ENCODE measurements at regions not wholly inside any gene's neighbourhood (a gene's known extent, or its start where the extent isn't known, plus 50 kb on each side); places are given as distances from the start of the nearest gene placed in this dataset.

- Histone ChIP-seq H3K36me3 (no peaks in the 10 kb centered on the region), H3K4me1 (peaks cover 0 to 4% (median 0%) of the 10 kb centered on the region in 4 donors), H3K27me3 (no peaks in the 10 kb centered on the region), H3K9me3 (no peaks in the 10 kb centered on the region), H3K4me3 (no peak overlapping the region), H3K27ac (no peak overlapping the region)
- TF ChIP-seq POLR2A (IDR thresholded peaks at IDR 0.05) = no peak
- TF ChIP-seq CTCF (IDR thresholded peaks at IDR 0.05) = no peak
- ATAC-seq (peak in 1 of 4 donors; percentile 44), DNase-seq (no peak)
- intact Hi-C loops (cut with DNase I) = no loop called here
- WGBS (ENCODE audit: insufficient coverage, low coverage, low lambda C conversion rate, missing lambda C conversion rate) = 81% methylated on average over 3 of the region's 7 CpGs
Observed at GRCh38 chr13:40383132-40383531, 283.3 kb downstream of the FOXO1 start.

DNA sequence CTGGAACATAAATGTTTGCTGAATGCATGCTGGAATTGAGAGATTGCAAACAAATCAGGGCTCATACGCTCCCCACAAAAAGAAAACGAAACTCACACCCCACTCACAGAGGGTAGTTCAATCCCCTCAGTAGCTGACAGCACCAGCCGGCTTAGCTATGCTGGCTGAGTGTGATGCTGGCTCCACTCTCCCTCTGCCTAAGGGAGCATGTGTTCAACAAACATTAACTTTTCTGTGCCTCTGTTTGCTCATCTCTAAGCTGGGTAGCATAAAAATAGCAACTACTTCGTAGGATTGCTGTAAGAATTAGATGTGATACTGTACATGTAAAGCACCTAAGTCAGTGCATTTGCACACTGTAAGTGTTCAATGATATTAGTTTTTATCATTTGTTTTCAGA, 282.6 kb downstream of the FOXO1 start:
- no peaks in the 10 kb centered on the region for H3K9me3 ChIP-seq
- H3K27ac ChIP-seq = no peak overlapping the region
- TF ChIP-seq POLR2A (IDR thresholded peaks at IDR 0.05) (no peak), CTCF (IDR thresholded peaks at IDR 0.05) (no peak)
- no peak for DNase-seq
- 62% methylated on average over 2 of the region's 4 CpGs for WGBS (ENCODE audit: insufficient coverage, low coverage, low lambda C conversion rate, missing lambda C conversion rate)
- ATAC-seq = no peak
- H3K4me3 ChIP-seq = no peak overlapping the region
- peaks cover 0 to 4% (median 0%) of the 10 kb centered on the region in 4 donors for H3K4me1 ChIP-seq
- no peaks in the 10 kb centered on the region for H3K27me3 ChIP-seq
- intact Hi-C loops (cut with DNase I) = no loop called here
- no peaks in the 10 kb centered on the region for H3K36me3 ChIP-seq

DNA sequence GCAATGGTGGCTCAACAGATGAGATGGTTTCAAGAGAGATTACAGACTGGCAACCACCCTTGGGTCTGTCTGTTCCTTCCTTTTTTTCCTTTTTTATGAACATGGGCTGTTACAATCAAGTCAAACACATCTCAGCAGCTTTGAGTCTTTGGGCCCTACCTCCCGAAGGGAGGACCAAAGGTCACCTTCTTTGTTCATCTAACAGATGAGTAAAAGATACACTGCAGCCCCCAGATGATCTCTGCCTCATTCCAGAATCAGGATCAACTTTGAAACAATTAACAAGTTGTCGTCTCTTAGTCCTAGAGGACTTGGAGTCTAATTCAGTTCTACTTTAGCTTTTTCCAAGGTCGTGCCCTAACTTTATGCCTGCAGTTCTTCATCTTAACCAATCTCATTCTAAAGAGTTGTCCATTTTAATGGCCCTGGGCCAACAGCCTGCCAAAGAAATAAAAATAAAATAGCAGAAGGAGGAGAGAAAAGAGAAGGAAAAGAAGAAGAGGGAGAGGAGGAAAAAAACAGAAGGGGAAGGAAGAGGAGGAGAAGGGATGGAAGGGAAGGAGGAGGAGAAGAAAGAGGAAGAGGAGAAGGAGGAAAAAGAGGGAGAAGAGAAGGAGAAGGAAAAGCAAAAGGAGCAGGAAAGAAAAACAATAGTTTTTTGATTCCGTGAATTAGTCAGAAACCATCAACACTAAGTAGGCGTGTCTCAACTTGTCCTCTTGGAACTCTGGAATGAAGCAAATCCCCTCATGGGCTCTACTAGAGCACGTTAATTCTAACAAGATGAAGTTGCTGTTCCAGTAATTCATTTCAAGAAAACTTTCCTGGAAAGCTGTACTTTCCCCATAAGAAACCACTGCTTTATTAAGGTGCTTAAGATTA, 281.2 kb downstream of the FOXO1 start:
- intact Hi-C loops (cut with DNase I) = no loop called here
- H3K36me3 ChIP-seq = no peaks in the 10 kb centered on the region
- no peak overlapping the region for H3K4me3 ChIP-seq
- no peak for DNase-seq
- no peaks in the 10 kb centered on the region for H3K4me1 ChIP-seq
- ATAC-seq = no peak
- H3K27ac ChIP-seq = no peak overlapping the region
- no peaks in the 10 kb centered on the region for H3K27me3 ChIP-seq
- H3K9me3 ChIP-seq = no peaks in the 10 kb centered on the region
- TF ChIP-seq CTCF (IDR thresholded peaks at IDR 0.05) (no peak), POLR2A (IDR thresholded peaks at IDR 0.05) (no peak)
- 78% methylated on average over 6 of the region's 6 CpGs for WGBS (ENCODE audit: insufficient coverage, low coverage, low lambda C conversion rate, missing lambda C conversion rate)

- Histone ChIP-seq H3K27me3 (no peaks in the 10 kb centered on the region), H3K4me1 (no peaks in the 10 kb centered on the region), H3K27ac (no peak overlapping the region), H3K9me3 (no peaks in the 10 kb centered on the region), H3K4me3 (no peak overlapping the region), H3K36me3 (no peaks in the 10 kb centered on the region)
- WGBS (ENCODE audit: insufficient coverage, low coverage, low lambda C conversion rate, missing lambda C conversion rate) = no CpG with 5 or more reads among the region's 4 CpGs
- ATAC-seq (no peak), DNase-seq (no peak)
- no peak for TF ChIP-seq CTCF (IDR thresholded peaks at IDR 0.05)
- TF ChIP-seq POLR2A (IDR thresholded peaks at IDR 0.05) = no peak
- intact Hi-C loops (cut with DNase I) = no loop called here
Observed at GRCh38 chr13:40385858-40386180, 280.6 kb downstream of the FOXO1 start.

Data from right lobe of liver (tissue), 6 donors.